SU-DHL-6 (cell line): ENCODE measurements at regions not wholly inside any gene's neighbourhood (a gene's known extent, or its start where the extent isn't known, plus 50 kb on each side); places are given as distances from the start of the nearest gene placed in this dataset.

ENCODE experiments used
- CTCF ChIP-seq: fragments of 200-600 bp; sonication (generic); IDR thresholded peaks from one replicate; pipeline ENCODE4 v1.5.1; 2017; ENCODE audit warnings: antibody characterized with exemption, mild to moderate bottlenecking, low read length, moderate library complexity; ENCODE audit not compliant: insufficient read depth, poor library complexity, severe bottlenecking
- EZH2phosphoT487 ChIP-seq: fragments of 200-600 bp; sonication (generic), shearing (Covaris generic); conservative IDR thresholded peaks from 2 replicates; pipeline ENCODE4 v1.6.1; 2018; ENCODE audit warnings: mild to moderate bottlenecking, antibody characterized with exemption, low read length, moderate library complexity, mixed read lengths

- TF ChIP-seq CTCF = no peak
- no peak for TF ChIP-seq EZH2phosphoT487
Observed at GRCh38 chr3:110865934-110866333, 205.7 kb upstream of the NECTIN3 start.
